BLaER1 (cell line): ENCODE measurements at regions not wholly inside any gene's neighbourhood (a gene's known extent, or its start where the extent isn't known, plus 50 kb on each side); places are given as distances from the start of the nearest gene placed in this dataset.

Source experiments
- H3K27ac ChIP-seq: shearing (Covaris generic); formaldehyde crosslinking; 2 replicates; pipeline ENCODE4 v1.8.1; 2022
- H3K27me3 ChIP-seq: shearing (Covaris generic); formaldehyde crosslinking; 2 replicates; pipeline ENCODE4 v1.8.1; 2022
- H3K36me3 ChIP-seq: shearing (Covaris generic); formaldehyde crosslinking; 2 replicates; pipeline ENCODE4 v1.8.1; 2022
- H3K4me1 ChIP-seq: shearing (Covaris generic); formaldehyde crosslinking; 2 replicates; pipeline ENCODE4 v1.8.1; 2022
- H3K4me2 ChIP-seq: shearing (Covaris generic); formaldehyde crosslinking; 2 replicates; pipeline ENCODE4 v1.8.1; 2022
- H3K4me3 ChIP-seq: shearing (Covaris generic); formaldehyde crosslinking; 2 replicates; pipeline ENCODE4 v1.8.1; 2022
- H3K9ac ChIP-seq: shearing (Covaris generic); formaldehyde crosslinking; 2 replicates; pipeline ENCODE4 v1.8.1; 2022
- H3K9me3 ChIP-seq: shearing (Covaris generic); formaldehyde crosslinking; 2 replicates; pipeline ENCODE4 v1.8.1; 2022
- H4K20me1 ChIP-seq: shearing (Covaris generic); formaldehyde crosslinking; 2 replicates; pipeline ENCODE4 v1.8.1; 2022
- Cebpa-rat ChIP-seq: shearing (Covaris generic); IDR thresholded peaks from 2 replicates; pipeline ENCODE4 v1.8.1; 2022

- Histone ChIP-seq H3K36me3 (no peaks in the 10 kb centered on the region), H3K4me2 (no peak overlapping the region), H4K20me1 (no peaks in the 10 kb centered on the region), H3K9ac (no peak overlapping the region), H3K27ac (no peak overlapping the region), H3K4me3 (no peak overlapping the region), H3K4me1 (no peaks in the 10 kb centered on the region), H3K9me3 (no peaks in the 10 kb centered on the region), H3K27me3 (no peaks in the 10 kb centered on the region)
- no peak for TF ChIP-seq Cebpa-rat
Observed at GRCh38 chr18:78517328-78517727, 462.3 kb upstream of the SALL3 start.

GRCh38 chr18:78517973-78518372 lies 461.6 kb upstream of the SALL3 start:
- TF ChIP-seq Cebpa-rat = no peak
- no peaks in the 10 kb centered on the region for H3K36me3 ChIP-seq
- H3K27ac ChIP-seq = no peak overlapping the region
- no peaks in the 10 kb centered on the region for H3K27me3 ChIP-seq
- no peak overlapping the region for H3K4me3 ChIP-seq
- H3K4me1 ChIP-seq = no peaks in the 10 kb centered on the region
- no peak overlapping the region for H3K4me2 ChIP-seq
- no peak overlapping the region for H3K9ac ChIP-seq
- no peaks in the 10 kb centered on the region for H4K20me1 ChIP-seq
- H3K9me3 ChIP-seq = no peaks in the 10 kb centered on the region

DNA sequence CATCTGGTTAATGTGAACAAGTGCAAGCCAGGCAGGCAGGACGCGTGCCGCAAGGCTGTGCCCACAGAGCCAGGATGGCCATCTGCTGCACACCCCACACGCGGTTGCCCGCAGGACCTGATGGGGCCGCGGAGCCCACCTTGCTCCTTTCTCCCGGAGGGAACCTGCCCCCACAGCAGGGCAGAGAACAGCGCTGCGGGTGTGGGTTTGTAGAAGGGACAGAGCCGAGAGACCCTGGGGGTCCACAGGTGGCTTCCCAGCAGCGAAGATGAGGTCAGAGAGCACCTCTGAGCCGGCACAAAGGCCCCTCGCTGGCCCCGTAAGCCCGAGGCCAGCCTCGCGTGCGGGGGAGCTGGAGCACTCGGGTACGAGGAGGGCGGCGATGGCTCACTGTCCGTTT lies 460.8 kb upstream of the SALL3 start:
- no peak overlapping the region for H3K9ac ChIP-seq
- no peak for TF ChIP-seq Cebpa-rat
- no peaks in the 10 kb centered on the region for H3K9me3 ChIP-seq
- H3K4me2 ChIP-seq = no peak overlapping the region
- no peaks in the 10 kb centered on the region for H3K4me1 ChIP-seq
- no peak overlapping the region for H3K27ac ChIP-seq
- no peaks in the 10 kb centered on the region for H3K27me3 ChIP-seq
- no peak overlapping the region for H3K4me3 ChIP-seq
- no peaks in the 10 kb centered on the region for H4K20me1 ChIP-seq
- H3K36me3 ChIP-seq = no peaks in the 10 kb centered on the region

- Histone ChIP-seq H3K27me3 (no peaks in the 10 kb centered on the region), H3K27ac (no peak overlapping the region), H4K20me1 (no peaks in the 10 kb centered on the region), H3K4me2 (no peak overlapping the region), H3K4me1 (no peaks in the 10 kb centered on the region), H3K36me3 (no peaks in the 10 kb centered on the region), H3K9me3 (no peaks in the 10 kb centered on the region), H3K9ac (no peak overlapping the region), H3K4me3 (no peak overlapping the region)
- no peak for TF ChIP-seq Cebpa-rat
Observed at GRCh38 chr18:78519394-78520062, 460.1 kb upstream of the SALL3 start.

DNA sequence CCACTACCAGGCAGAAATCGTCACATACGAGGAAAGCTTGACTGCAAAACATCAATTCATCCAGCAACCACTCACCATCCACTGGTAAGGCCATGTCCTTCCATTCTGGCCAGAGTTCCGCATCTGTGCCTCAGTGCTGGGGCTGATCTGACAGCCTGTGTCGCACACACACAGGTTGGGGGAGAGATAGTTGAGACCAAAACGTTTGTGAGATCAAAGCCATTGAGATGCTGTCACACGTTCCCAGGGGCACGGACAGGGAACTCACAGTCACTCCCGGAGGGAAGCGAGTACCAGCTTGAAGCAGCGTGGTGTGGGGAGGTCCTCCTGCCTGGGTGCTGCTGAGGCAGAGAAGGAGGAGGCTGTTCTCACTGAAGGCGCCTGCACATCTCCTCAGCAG lies 458.5 kb upstream of the SALL3 start:
- TF ChIP-seq Cebpa-rat = no peak
- H3K4me2 ChIP-seq = no peak overlapping the region
- H3K9ac ChIP-seq = no peak overlapping the region
- no peaks in the 10 kb centered on the region for H3K9me3 ChIP-seq
- H3K4me1 ChIP-seq = 0 out of 2 replicates have a peak, but pooled peaks cover 5% of the 10 kb centered on the region
- H3K36me3 ChIP-seq = no peaks in the 10 kb centered on the region
- H4K20me1 ChIP-seq = no peaks in the 10 kb centered on the region
- no peak overlapping the region for H3K27ac ChIP-seq
- no peak overlapping the region for H3K4me3 ChIP-seq
- H3K27me3 ChIP-seq = no peaks in the 10 kb centered on the region

DNA sequence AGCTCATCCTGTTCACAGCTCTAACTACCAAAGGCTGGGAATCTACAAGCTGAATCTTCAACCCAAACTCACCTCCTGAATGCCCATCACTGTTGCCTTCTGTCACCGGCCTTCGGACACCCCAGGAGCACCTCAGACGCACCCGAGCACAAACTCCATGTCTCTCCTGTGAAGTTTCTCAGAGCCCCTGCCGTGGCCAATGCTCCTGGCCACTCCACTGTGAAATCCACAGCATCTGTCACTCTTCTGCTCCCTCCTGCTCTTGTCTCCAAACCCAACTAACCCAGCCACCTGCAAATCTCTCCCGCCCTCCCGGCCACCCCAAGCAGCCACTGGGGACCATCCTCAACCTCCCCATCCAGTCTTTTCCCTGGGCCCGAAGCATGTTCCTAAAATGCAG lies 457.9 kb upstream of the SALL3 start:
- Histone ChIP-seq H3K27me3 (no peaks in the 10 kb centered on the region), H3K36me3 (no peaks in the 10 kb centered on the region), H3K4me2 (no peak overlapping the region), H3K9me3 (no peaks in the 10 kb centered on the region), H3K4me3 (no peak overlapping the region), H4K20me1 (no peaks in the 10 kb centered on the region), H3K4me1 (0 out of 2 replicates have a peak, but pooled peaks cover 5% of the 10 kb centered on the region), H3K9ac (no peak overlapping the region), H3K27ac (no peak overlapping the region)
- TF ChIP-seq Cebpa-rat = no peak

DNA sequence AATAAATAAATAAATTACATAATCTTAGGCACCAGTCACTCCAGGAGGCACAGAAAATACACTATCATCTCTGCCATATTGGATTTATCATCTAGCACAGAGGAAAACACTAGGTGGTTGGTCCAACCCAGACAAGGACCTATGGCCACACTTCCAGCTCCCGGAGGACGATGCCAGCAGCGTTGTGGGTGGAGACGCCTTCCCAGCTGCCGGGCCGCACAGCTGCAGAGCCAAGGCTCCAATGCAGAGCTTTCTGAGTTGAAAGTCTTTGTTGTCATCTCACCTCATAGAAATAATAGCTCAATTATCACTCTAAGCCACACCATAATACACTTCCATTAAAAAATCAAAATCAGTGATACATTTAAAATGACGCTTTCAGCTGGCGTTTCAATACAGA lies 457.1 kb upstream of the SALL3 start:
- no peak for TF ChIP-seq Cebpa-rat
- Histone ChIP-seq H3K27me3 (no peaks in the 10 kb centered on the region), H4K20me1 (no peaks in the 10 kb centered on the region), H3K36me3 (no peaks in the 10 kb centered on the region), H3K9me3 (no peaks in the 10 kb centered on the region), H3K4me2 (no peak overlapping the region), H3K4me1 (0 out of 2 replicates have a peak, but pooled peaks cover 5% of the 10 kb centered on the region), H3K9ac (no peak overlapping the region), H3K4me3 (no peak overlapping the region), H3K27ac (no peak overlapping the region)

GRCh38 chr18:78523850-78524249 lies 455.8 kb upstream of the SALL3 start:
- no peak for TF ChIP-seq Cebpa-rat
- Histone ChIP-seq H3K4me1 (0 out of 2 replicates have a peak, but pooled peaks cover 5% of the 10 kb centered on the region), H3K4me2 (no peak overlapping the region), H4K20me1 (no peaks in the 10 kb centered on the region), H3K27ac (no peak overlapping the region), H3K27me3 (no peaks in the 10 kb centered on the region), H3K9me3 (no peaks in the 10 kb centered on the region), H3K4me3 (no peak overlapping the region), H3K9ac (no peak overlapping the region), H3K36me3 (no peaks in the 10 kb centered on the region)

DNA sequence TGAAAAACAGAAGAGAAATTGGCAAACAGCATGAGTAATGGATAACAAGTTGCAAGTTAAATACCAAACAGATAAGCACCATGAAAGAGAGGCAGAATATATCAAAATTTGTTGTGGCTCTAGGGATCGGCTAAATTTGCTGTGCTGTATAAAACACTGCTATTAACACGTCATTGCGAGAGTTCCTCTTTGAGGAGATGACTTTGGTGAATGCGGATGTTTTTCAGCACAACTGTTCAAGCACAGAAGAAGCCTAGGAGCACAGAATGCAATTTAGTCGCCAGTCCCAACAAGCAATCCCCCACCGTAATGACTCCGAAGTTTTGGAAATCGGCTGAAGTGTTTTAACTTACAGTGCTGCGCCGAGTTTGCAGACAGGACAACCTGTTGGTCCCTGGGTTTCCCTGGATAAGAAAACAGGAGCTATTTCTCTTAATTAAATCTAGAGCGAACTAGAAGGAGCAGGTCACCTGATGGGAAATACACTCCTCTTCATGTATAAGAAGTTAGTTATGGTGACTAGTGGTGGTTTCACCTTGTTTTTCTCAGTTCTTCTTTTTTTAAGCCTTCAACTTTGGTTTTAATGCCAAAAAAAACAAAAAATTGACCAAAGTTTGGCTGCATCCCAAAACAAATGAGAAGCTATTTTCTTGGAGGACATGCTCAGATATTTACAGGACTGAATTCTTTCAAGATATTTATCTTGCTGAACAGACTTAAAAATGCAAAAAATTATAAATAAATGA lies 454.1 kb upstream of the SALL3 start:
- Histone ChIP-seq H4K20me1 (no peaks in the 10 kb centered on the region), H3K27ac (no peak overlapping the region), H3K27me3 (no peaks in the 10 kb centered on the region), H3K9me3 (no peaks in the 10 kb centered on the region), H3K4me1 (0 out of 2 replicates have a peak, but pooled peaks cover 5% of the 10 kb centered on the region), H3K4me3 (no peak overlapping the region), H3K36me3 (no peaks in the 10 kb centered on the region), H3K9ac (no peak overlapping the region), H3K4me2 (no peak overlapping the region)
- TF ChIP-seq Cebpa-rat = no peak

GRCh38 chr18:78526275-78526674 lies 453.3 kb upstream of the SALL3 start:
- Histone ChIP-seq H3K9me3 (no peaks in the 10 kb centered on the region), H4K20me1 (no peaks in the 10 kb centered on the region), H3K27me3 (no peaks in the 10 kb centered on the region), H3K4me2 (no peak overlapping the region), H3K27ac (no peak overlapping the region), H3K9ac (no peak overlapping the region), H3K4me3 (no peak overlapping the region), H3K36me3 (no peaks in the 10 kb centered on the region), H3K4me1 (0 out of 2 replicates have a peak, but pooled peaks cover 5% of the 10 kb centered on the region)
- no peak for TF ChIP-seq Cebpa-rat
